ENCODE measurements at regions not wholly inside any gene's neighbourhood (a gene's known extent, or its start where the extent isn't known, plus 50 kb on each side); places are given as distances from the start of the nearest gene placed in this dataset.

GRCh38 chr3:16828815-16829214 lies 55.9 kb upstream of the PLCL2 start:
- Histone ChIP-seq H3K36me3 (ENCODE audit: control insufficient read depth, insufficient read depth, low read length) (no peaks in the 10 kb centered on the region), H3K4me3 (ENCODE audit: low read depth, low read length) (no peak overlapping the region), H3K27me3 (ENCODE audit: control insufficient read depth, insufficient read depth, low read length) (no peaks in the 10 kb centered on the region)
- TF ChIP-seq, protein P1, sequence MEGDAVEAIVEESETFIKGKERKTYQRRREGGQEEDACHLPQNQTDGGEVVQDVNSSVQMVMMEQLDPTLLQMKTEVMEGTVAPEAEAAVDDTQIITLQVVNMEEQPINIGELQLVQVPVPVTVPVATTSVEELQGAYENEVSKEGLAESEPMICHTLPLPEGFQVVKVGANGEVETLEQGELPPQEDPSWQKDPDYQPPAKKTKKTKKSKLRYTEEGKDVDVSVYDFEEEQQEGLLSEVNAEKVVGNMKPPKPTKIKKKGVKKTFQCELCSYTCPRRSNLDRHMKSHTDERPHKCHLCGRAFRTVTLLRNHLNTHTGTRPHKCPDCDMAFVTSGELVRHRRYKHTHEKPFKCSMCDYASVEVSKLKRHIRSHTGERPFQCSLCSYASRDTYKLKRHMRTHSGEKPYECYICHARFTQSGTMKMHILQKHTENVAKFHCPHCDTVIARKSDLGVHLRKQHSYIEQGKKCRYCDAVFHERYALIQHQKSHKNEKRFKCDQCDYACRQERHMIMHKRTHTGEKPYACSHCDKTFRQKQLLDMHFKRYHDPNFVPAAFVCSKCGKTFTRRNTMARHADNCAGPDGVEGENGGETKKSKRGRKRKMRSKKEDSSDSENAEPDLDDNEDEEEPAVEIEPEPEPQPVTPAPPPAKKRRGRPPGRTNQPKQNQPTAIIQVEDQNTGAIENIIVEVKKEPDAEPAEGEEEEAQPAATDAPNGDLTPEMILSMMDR (IDR thresholded peaks at IDR 0.05; ENCODE audit: insufficient read depth, low read length, severe bottlenecking), result peak; percentile 25
- FAIRE-seq, result no peak
- DNase-seq (ENCODE audit: low read depth), result peak; percentile 66

DNA sequence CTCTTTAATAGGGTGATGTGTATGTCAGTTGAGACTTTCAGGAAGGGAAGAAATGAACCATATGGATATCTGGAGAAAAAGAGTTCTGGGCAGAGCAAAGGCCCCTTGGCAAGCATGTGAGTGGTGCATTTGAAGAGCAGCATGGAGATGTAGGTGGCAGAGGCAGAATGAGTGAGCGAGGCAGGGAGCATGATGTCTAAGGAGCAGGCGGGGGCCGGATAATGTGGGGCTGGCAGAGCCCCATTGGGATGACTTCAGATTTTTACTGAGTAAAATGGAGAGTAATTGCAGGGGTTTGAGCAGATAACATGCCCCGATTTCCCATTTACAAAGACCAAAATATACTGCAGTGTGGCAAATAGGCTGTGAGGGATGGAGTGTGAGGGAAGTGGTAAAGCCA lies 52.9 kb upstream of the PLCL2 start:
- FAIRE-seq (no peak), DNase-seq (ENCODE audit: low read depth) (no peak)
- TF ChIP-seq, protein P1 (IDR thresholded peaks at IDR 0.05; ENCODE audit: insufficient read depth, low read length, severe bottlenecking), result no peak
- no peaks in the 10 kb centered on the region for H3K36me3 ChIP-seq (ENCODE audit: control insufficient read depth, insufficient read depth, low read length)
- no peak overlapping the region for H3K4me3 ChIP-seq (ENCODE audit: low read depth, low read length)
- no peaks in the 10 kb centered on the region for H3K27me3 ChIP-seq (ENCODE audit: control insufficient read depth, insufficient read depth, low read length)

DNA sequence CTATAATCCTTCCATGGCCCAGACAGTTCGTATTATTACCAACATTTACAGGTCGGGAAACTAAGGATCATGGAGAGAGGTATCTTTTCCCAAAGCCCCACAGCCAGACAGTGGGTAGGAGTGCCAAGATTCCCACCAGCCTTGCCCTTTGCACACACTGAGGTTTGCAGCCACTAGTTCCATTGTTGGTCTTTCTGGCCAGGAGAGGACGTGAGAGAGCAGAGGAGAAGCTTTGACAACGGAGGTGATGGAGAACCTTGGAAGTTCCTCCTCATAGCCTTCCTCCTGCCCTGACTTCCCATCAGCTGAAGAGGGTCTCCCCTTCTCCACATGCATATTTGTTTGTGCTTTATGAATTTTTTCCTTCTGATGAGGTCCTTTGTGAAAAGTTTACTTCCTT lies 50.5 kb upstream of the PLCL2 start:
- DNase-seq (ENCODE audit: low read depth), result no peak

GRCh38 chr3:16834753-16835152 lies 50.0 kb upstream of the PLCL2 start:
- FAIRE-seq (no peak), DNase-seq (ENCODE audit: low read depth) (no peak)
- no peaks in the 10 kb centered on the region for H3K36me3 ChIP-seq (ENCODE audit: control insufficient read depth, insufficient read depth, low read length)
- H3K4me3 ChIP-seq (ENCODE audit: low read depth, low read length), result no peak overlapping the region
- TF ChIP-seq, protein P1 (IDR thresholded peaks at IDR 0.05; ENCODE audit: insufficient read depth, low read length, severe bottlenecking), result no peak
- H3K27me3 ChIP-seq (ENCODE audit: control insufficient read depth, insufficient read depth, low read length), result no peaks in the 10 kb centered on the region

More for the DNA sequence above, 50.5 kb upstream of the PLCL2 start:
- Histone ChIP-seq H3K4me3 (ENCODE audit: low read depth, low read length) (no peak overlapping the region), H3K27me3 (ENCODE audit: control insufficient read depth, insufficient read depth, low read length) (no peaks in the 10 kb centered on the region), H3K36me3 (ENCODE audit: control insufficient read depth, insufficient read depth, low read length) (no peaks in the 10 kb centered on the region)
- TF ChIP-seq, protein P1 (IDR thresholded peaks at IDR 0.05; ENCODE audit: insufficient read depth, low read length, severe bottlenecking), result no peak
- no peak for FAIRE-seq
